ENCODE measurements at regions not wholly inside any gene's neighbourhood (a gene's known extent, or its start where the extent isn't known, plus 50 kb on each side); places are given as distances from the start of the nearest gene placed in this dataset.
"Not testable (repeated sequence)": the region's sequence is repeated elsewhere in the genome, so short reads cannot be mapped to it uniquely, and the experiment has no call there.

GRCh38 chr1:22211459-22211858 lies 68.6 kb upstream of the WNT4 start:
- H3K4me3 ChIP-seq; DNase-seq (ENCODE audit: low spot score in 2 of 2); H3K9me3 ChIP-seq; in situ Hi-C loops (cut with MboI; ENCODE audit: low sequenced_read_pairs); H3K4me1 ChIP-seq; H3K36me3 ChIP-seq (replicated peaks): not testable (repeated sequence)
- peaks cover 80% of the 10 kb centered on the region for H3K27me3 ChIP-seq (ENCODE audit: low read depth)

DNA sequence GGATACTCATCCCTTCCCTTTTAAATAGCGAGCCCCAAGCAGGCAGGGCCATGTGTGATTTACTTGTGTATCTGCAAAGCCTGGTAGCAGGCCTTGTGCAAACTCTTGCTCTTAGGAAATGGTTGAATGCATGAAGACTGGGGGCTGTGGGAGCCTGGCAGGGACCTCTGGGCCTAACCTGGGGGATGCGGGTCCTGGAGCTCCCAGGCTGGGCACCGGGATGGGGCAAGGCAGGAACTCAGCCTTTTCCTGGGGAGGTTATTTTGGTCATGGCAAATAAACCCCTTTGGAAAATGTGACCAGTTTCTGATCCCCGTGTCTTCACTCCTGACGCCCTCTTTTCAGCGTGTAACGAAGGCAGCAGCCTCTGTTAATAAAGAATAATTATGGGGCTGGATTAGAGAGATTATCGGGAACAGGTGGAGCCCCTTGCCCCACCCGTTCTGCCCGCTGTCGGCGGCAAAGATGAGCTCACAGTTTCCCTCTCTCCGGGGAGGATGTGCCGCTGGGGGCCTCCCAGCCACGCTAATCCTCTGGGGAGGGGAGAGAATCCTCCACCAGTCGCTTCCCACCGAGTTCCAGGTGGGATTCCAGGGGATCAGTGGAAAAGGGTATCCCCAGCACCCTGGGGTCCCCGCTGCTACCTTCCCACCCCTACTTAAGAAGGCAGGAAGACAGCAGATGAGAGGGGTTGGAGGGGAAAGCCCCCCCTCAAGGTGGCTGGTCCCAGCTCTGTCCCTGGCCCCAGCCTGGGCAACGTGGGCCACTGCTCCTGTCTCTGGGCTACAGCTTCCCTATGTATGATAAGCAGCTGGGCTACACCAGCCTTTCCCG lies 69.7 kb upstream of the WNT4 start:
- peaks cover 78% of the 10 kb centered on the region for H3K27me3 ChIP-seq (ENCODE audit: low read depth)
- no peak for DNase-seq (ENCODE audit: low spot score in 2 of 2)
- in situ Hi-C loops (cut with MboI; ENCODE audit: low sequenced_read_pairs) = no loop called here

GRCh38 chr1:22216210-22216883 lies 73.5 kb upstream of the WNT4 start:
- peaks cover 59% of the 10 kb centered on the region for H3K27me3 ChIP-seq (ENCODE audit: low read depth)
- H3K4me3 ChIP-seq = no peak overlapping the region
- H3K4me1 ChIP-seq = no peaks in the 10 kb centered on the region
- no peaks in the 10 kb centered on the region for H3K9me3 ChIP-seq
- no peak for DNase-seq (ENCODE audit: low spot score in 2 of 2)
- in situ Hi-C loops (cut with MboI; ENCODE audit: low sequenced_read_pairs) = no loop called here
- H3K36me3 ChIP-seq (replicated peaks) = no peaks in the 10 kb centered on the region

More for the DNA sequence above, 69.7 kb upstream of the WNT4 start:
- H3K36me3 ChIP-seq (replicated peaks) = no peaks in the 10 kb centered on the region
- H3K4me3 ChIP-seq = no peak overlapping the region
- no peaks in the 10 kb centered on the region for H3K4me1 ChIP-seq
- H3K9me3 ChIP-seq = no peaks in the 10 kb centered on the region

DNA sequence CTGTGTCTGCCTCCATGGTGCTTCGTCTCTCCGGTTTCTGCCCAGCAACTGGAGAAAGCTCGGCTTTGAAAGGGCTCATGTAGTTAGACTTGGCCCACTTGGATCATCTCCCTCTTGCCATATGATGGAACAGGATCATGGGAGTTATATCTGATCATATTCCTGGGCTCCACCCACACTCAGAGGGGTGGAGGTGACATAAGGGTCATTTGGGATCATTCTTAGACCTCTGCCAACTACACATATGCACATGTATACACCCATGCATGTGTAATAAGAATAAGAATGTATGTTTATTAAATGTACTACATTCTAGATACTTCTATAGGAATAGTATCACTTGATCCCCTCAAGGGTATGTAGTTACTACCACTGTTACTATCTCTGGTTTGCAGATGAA lies 74.1 kb upstream of the WNT4 start:
- no peak overlapping the region for H3K4me3 ChIP-seq
- DNase-seq (ENCODE audit: low spot score in 2 of 2) = no peak
- in situ Hi-C loops (cut with MboI; ENCODE audit: low sequenced_read_pairs) = no loop called here
- H3K4me1 ChIP-seq = no peaks in the 10 kb centered on the region
- H3K27me3 ChIP-seq (ENCODE audit: low read depth) = peaks cover 53% of the 10 kb centered on the region
- H3K9me3 ChIP-seq = no peaks in the 10 kb centered on the region
- H3K36me3 ChIP-seq (replicated peaks) = no peaks in the 10 kb centered on the region

DNA sequence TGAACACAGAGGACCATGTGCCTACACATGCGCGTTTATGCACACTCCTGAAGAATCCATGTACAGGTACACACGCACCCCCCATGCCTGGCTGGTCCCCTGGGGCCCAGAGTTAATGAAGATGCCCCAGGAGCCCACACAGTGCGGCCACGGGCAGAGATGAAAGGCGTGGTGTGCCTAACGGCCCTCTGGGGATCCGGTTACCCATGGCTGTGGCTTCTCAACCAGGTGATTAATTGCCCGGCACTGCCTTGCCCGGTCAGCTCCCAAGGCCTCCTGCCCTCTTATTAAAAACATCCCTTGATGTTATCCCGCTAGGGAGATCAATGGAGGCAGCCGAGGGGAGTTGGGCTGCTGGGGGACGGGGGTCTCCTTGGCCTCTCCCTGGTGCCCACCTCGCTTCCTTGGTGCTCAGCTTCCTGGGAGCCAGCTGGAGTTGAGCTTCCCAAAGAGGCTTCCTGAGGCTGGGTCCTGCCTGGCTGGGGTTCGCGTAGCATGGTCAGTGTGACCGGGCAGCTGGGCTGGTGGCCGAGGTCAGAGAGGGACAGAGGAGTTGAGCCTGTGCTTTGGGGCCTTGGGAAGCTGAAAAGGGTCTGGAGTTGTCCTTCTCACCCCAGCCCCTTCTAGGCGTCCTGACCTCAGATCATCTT lies 75.0 kb upstream of the WNT4 start:
- peaks cover 44% of the 10 kb centered on the region for H3K27me3 ChIP-seq (ENCODE audit: low read depth)
- no peaks in the 10 kb centered on the region for H3K9me3 ChIP-seq
- H3K36me3 ChIP-seq (replicated peaks) = no peaks in the 10 kb centered on the region
- in situ Hi-C loops (cut with MboI; ENCODE audit: low sequenced_read_pairs) = no loop called here
- no peak for DNase-seq (ENCODE audit: low spot score in 2 of 2)
- no peaks in the 10 kb centered on the region for H3K4me1 ChIP-seq
- no peak overlapping the region for H3K4me3 ChIP-seq

DNA sequence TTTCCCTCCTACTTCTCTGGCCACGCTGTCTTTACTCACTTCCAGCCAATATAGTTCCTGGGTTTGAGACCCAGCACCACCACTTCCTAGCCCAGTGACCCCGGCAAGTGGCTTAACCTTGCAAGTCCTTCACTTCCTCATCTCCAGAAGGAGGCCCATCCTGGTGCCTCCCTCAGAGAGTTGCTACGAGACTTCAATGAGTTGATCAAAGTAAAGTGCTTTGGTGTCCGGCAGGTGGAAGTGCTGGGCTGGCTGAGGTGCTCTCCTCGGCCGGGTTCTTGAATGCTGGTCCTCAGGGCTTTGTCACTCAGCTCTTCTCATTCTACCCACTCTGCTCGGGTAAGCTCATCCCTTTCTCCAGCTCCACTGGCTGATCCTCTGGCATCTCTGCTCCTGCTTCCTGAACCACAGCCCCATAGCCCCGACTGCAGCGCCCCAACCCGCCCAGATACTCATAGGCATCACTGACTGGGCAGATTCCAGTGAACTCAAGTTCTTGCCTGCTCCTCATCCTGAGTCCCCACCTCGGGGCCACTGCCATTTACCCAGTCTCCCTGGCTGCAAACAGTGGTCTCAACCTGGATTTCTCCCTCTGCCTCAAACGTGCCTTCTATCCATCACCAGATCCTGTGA lies 75.8 kb upstream of the WNT4 start:
- Histone ChIP-seq H3K27me3 (ENCODE audit: low read depth) (peaks cover 36% of the 10 kb centered on the region), H3K4me1 (no peaks in the 10 kb centered on the region), H3K36me3 (replicated peaks) (no peaks in the 10 kb centered on the region), H3K9me3 (no peaks in the 10 kb centered on the region), H3K4me3 (no peak overlapping the region)
- in situ Hi-C loops (cut with MboI; ENCODE audit: low sequenced_read_pairs) = no loop called here
- no peak for DNase-seq (ENCODE audit: low spot score in 2 of 2)

- H3K4me1 ChIP-seq = no peaks in the 10 kb centered on the region
- peaks cover 16% of the 10 kb centered on the region for H3K27me3 ChIP-seq (ENCODE audit: low read depth)
- in situ Hi-C loops (cut with MboI; ENCODE audit: low sequenced_read_pairs) = no loop called here
- no peaks in the 10 kb centered on the region for H3K9me3 ChIP-seq
- no peak for DNase-seq (ENCODE audit: low spot score in 2 of 2)
- no peak overlapping the region for H3K4me3 ChIP-seq
- H3K36me3 ChIP-seq (replicated peaks) = no peaks in the 10 kb centered on the region
Observed at GRCh38 chr1:22221233-22221780, 78.4 kb upstream of the WNT4 start.

DNA sequence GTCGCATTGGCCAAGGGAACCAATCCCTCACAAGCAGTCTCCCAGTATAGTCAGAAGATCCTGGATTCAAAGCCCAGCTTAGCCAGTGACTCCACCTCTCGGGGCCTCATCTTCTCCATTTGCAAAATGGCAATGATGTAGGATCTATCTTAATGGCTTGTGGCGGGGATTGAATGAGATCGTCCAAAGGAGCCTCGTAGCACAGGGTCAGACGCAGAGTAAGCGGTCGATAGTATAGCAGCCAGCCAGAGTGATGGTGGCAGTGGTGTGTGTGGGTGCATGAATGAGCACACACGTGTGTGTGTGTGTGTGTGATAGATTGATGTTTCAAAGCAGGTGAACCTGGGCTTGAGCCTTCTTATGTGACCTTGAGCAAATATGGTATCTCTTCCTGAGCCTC lies 79.8 kb upstream of the WNT4 start:
- H3K4me1 ChIP-seq = no peaks in the 10 kb centered on the region
- in situ Hi-C loops (cut with MboI; ENCODE audit: low sequenced_read_pairs) = no loop called here
- no peak overlapping the region for H3K4me3 ChIP-seq
- no peak for DNase-seq (ENCODE audit: low spot score in 2 of 2)
- H3K9me3 ChIP-seq = no peaks in the 10 kb centered on the region
- H3K36me3 ChIP-seq (replicated peaks) = no peaks in the 10 kb centered on the region
- H3K27me3 ChIP-seq (ENCODE audit: low read depth) = peaks cover 14% of the 10 kb centered on the region

- no peaks in the 10 kb centered on the region for H3K4me1 ChIP-seq
- in situ Hi-C loops (cut with MboI; ENCODE audit: low sequenced_read_pairs) = no loop called here
- H3K9me3 ChIP-seq = no peaks in the 10 kb centered on the region
- DNase-seq (ENCODE audit: low spot score in 2 of 2) = no peak
- peaks cover 10% of the 10 kb centered on the region for H3K27me3 ChIP-seq (ENCODE audit: low read depth)
- no peaks in the 10 kb centered on the region for H3K36me3 ChIP-seq (replicated peaks)
- H3K4me3 ChIP-seq = no peak overlapping the region
Observed at GRCh38 chr1:22223176-22223575, 80.3 kb upstream of the WNT4 start.

DNA sequence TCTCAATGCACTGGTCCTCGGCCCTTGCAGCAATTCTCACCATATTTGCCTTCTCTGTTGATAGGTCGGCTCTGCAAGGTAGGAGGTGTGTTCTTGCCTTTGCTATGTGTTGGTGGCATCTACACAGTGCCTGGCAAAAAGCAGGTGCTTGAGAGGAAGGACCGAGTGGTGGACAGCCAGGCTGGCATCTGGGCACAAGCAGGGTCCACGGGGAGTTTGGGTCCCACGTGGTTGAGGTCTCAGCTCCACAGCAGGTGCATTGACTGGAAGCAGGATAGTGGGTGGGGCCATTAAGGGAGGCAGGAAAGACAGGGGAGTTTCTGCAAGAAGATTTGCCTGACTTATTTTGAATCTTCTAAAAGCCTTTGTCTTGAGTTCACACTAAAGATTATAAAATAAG lies 81.2 kb upstream of the WNT4 start:
- in situ Hi-C loops (cut with MboI; ENCODE audit: low sequenced_read_pairs) = no loop called here
- no peak for DNase-seq (ENCODE audit: low spot score in 2 of 2)
- peaks cover 4% of the 10 kb centered on the region for H3K27me3 ChIP-seq (ENCODE audit: low read depth)
- no peaks in the 10 kb centered on the region for H3K4me1 ChIP-seq
- H3K4me3 ChIP-seq = no peak overlapping the region
- H3K9me3 ChIP-seq = no peaks in the 10 kb centered on the region
- no peaks in the 10 kb centered on the region for H3K36me3 ChIP-seq (replicated peaks)

DNA sequence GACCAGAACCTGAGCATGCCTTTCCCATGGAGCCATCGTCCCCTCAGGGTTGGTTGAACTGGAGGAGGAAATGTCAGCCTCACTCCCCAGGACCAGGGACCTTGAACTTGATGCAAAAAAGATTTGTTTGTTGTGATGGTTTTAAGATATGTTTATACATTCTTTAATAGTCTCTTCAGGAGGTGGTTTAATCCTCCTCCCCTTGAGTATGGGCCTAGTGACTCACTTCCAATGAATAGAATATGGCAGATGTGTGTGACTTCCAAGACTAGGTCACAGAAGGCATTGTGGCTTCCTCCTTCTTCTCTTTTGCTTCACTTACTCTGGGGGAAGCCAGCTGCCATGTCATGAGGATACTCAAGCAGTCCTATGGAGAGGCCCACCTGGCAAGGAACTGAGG lies 81.7 kb upstream of the WNT4 start:
- no peak for DNase-seq (ENCODE audit: low spot score in 2 of 2)
- in situ Hi-C loops (cut with MboI; ENCODE audit: low sequenced_read_pairs) = no loop called here
- H3K9me3 ChIP-seq = no peaks in the 10 kb centered on the region
- no peaks in the 10 kb centered on the region for H3K36me3 ChIP-seq (replicated peaks)
- H3K4me3 ChIP-seq = no peak overlapping the region
- H3K27me3 ChIP-seq (ENCODE audit: low read depth) = peaks cover 4% of the 10 kb centered on the region; the same call in 1 of the 2 replicates
- H3K4me1 ChIP-seq = no peaks in the 10 kb centered on the region

DNA sequence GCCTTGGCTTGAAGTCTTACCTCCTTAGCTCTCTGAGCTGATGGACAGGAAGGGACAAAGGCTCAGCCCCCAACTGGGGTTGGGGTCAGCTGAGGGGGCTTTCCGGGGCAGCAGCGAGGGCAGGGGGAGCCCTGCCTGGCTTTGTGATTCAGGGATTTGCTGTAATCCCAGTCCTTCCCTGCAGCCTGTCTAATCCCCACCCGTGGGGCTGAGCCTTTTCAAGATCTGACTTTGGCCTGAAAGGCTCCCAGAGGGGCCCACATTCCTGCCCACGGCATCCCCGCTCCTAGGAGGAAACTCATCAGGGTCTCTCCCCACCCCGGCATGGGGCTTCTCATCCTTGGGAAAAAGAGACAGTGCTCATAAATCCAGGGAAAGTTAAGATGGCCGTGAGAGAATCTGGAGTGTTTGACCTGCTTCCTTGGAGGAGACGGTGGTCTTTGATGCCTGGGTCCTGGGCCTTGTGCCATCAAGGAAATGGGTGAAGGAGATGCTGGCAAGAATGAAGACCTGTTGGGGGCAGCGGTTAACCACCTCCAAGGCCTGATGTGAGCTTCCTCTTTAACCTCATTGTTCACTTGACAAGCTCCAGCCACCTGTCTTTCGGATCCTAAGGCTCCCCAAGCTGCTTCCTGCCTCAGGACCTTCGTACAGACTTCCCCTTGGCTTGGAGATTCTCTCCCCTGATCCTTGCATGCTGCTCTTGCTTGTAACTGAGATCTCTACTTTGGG lies 83.1 kb upstream of the WNT4 start:
- in situ Hi-C loops (cut with MboI; ENCODE audit: low sequenced_read_pairs) = no loop called here
- H3K4me1 ChIP-seq = no peaks in the 10 kb centered on the region
- peaks cover 4% of the 10 kb centered on the region; the same call in 1 of the 2 replicates for H3K27me3 ChIP-seq (ENCODE audit: low read depth)
- no peaks in the 10 kb centered on the region for H3K36me3 ChIP-seq (replicated peaks)
- H3K4me3 ChIP-seq = no peak overlapping the region
- DNase-seq (ENCODE audit: low spot score in 2 of 2) = no peak
- H3K9me3 ChIP-seq = no peaks in the 10 kb centered on the region

DNA sequence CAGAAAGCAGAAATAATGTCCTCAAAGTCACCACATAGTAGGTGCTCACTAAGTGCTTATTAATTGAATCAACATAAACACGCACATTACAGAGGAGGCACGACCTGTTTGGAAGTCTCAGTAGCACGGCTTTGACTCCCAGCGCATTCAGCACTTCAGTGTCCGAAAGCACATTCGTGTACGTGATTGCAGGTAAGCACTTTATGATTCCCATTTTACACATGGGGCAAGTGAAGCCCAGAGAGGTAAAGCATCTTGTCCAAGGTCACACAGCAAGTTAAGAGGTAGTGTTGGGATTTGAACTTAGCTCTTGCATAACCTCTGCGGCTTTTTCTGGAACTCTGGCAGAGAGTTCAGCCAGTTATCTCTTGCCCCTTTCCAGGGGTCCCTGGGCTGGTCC lies 85.2 kb upstream of the WNT4 start:
- Histone ChIP-seq H3K4me1 (no peaks in the 10 kb centered on the region), H3K27me3 (ENCODE audit: low read depth) (peaks cover 4% of the 10 kb centered on the region), H3K9me3 (no peaks in the 10 kb centered on the region), H3K36me3 (replicated peaks) (no peaks in the 10 kb centered on the region), H3K4me3 (no peak overlapping the region)
- in situ Hi-C loops (cut with MboI; ENCODE audit: low sequenced_read_pairs) = no loop called here
- no peak for DNase-seq (ENCODE audit: low spot score in 2 of 2)
